GM23338 (cell line): ENCODE measurements at regions not wholly inside any gene's neighbourhood (a gene's known extent, or its start where the extent isn't known, plus 50 kb on each side); places are given as distances from the start of the nearest gene placed in this dataset.

Source experiments
- ATAC-seq: fragments of 200-7000 bp; cut with Tn5 transposase; 3 replicates; pipeline ENCODE4 v1.9.1; 2020
- DNase-seq: peaks from one replicate; pipeline ENCODE4 v3.0.0-alpha.2; 2015; ENCODE audit warnings: low spot score
- H2AFZ ChIP-seq: fragments of 200-600 bp; sonication (generic); 2 replicates; pipeline ENCODE4 v1.8.0; 2016; ENCODE audit warnings: antibody characterized with exemption, mild to moderate bottlenecking, moderate library complexity
- H3F3A ChIP-seq: fragments of 200-600 bp; sonication (generic); replicated peaks from 2 replicates; pipeline ENCODE4 v1.8.0; 2017; ENCODE audit warnings: antibody characterized with exemption, mixed run types, low read depth
- H3K27ac ChIP-seq: fragments of 200-600 bp; sonication (generic); 2 replicates; pipeline ENCODE4 v1.6.1; 2016; ENCODE audit warnings: low read depth
- H3K27me3 ChIP-seq: fragments of 200-600 bp; sonication (generic); 2 replicates; pipeline ENCODE4 v1.8.0; 2016; ENCODE audit warnings: mild to moderate bottlenecking, mixed run types, moderate library complexity; ENCODE audit not compliant: insufficient read depth
- H3K36me3 ChIP-seq: fragments of 200-600 bp; sonication (generic); 2 replicates; pipeline ENCODE4 v1.8.0; 2016; ENCODE audit warnings: mild to moderate bottlenecking; ENCODE audit not compliant: insufficient read depth
- H3K4me1 ChIP-seq: fragments of 200-600 bp; sonication (generic); 2 replicates; pipeline ENCODE4 v1.8.0; 2016; ENCODE audit warnings: mild to moderate bottlenecking, moderate library complexity; ENCODE audit not compliant: insufficient read depth
- H3K4me2 ChIP-seq: fragments of 200-600 bp; sonication (generic); 2 replicates; pipeline ENCODE4 v1.7.1; 2017; ENCODE audit warnings: mixed run types
- H3K4me3 ChIP-seq: fragments of 200-600 bp; sonication (generic); 2 replicates; pipeline ENCODE4 v1.6.1; 2016; ENCODE audit warnings: mixed run types
- H3K79me2 ChIP-seq: fragments of 200-600 bp; sonication (generic); replicated peaks from 2 replicates; pipeline ENCODE4 v1.8.0; 2017; ENCODE audit warnings: mild to moderate bottlenecking; ENCODE audit not compliant: insufficient read depth
- H3K9me2 ChIP-seq: fragments of 200-600 bp; sonication (generic); 2 replicates; pipeline ENCODE4 v1.8.0; 2017; ENCODE audit not compliant: insufficient read depth
- H4K20me1 ChIP-seq: fragments of 200-600 bp; sonication (generic); replicated peaks from 2 replicates; pipeline ENCODE4 v1.8.0; 2017; ENCODE audit warnings: mild to moderate bottlenecking; ENCODE audit not compliant: insufficient read depth
- H3K27ac Mint-ChIP-seq: 2 replicates; pipeline ENCODE4 v1.8.0; 2020; ENCODE audit warnings: inconsistent platforms, mild to moderate bottlenecking, moderate library complexity, mixed read lengths
- H3K27me3 Mint-ChIP-seq: 3 replicates; pipeline ENCODE4 v1.8.0; 2022; ENCODE audit warnings: low read depth, mild to moderate bottlenecking, moderate library complexity, mixed read lengths, inconsistent platforms; ENCODE audit not compliant: insufficient read depth, poor library complexity
- H3K36me3 Mint-ChIP-seq: 3 replicates; pipeline ENCODE4 v1.8.0; 2021; ENCODE audit warnings: low read depth, mild to moderate bottlenecking, inconsistent platforms, moderate library complexity, mixed read lengths
- H3K4me1 Mint-ChIP-seq: 3 replicates; pipeline ENCODE4 v1.8.0; 2020; ENCODE audit warnings: mild to moderate bottlenecking, inconsistent platforms, mixed read lengths
- H3K4me3 Mint-ChIP-seq: 3 replicates; pipeline ENCODE4 v1.8.0; 2021; ENCODE audit warnings: moderate library complexity, mild to moderate bottlenecking, inconsistent platforms, mixed read lengths
- H3K9me3 Mint-ChIP-seq: 3 replicates; pipeline ENCODE4 v1.8.0; 2020; ENCODE audit warnings: moderate library complexity, mild to moderate bottlenecking, inconsistent platforms, mixed read lengths
- CTCF ChIP-seq, 2 experiments: fragments of 200-600 bp in 1 of 2; sonication (generic) in 1 of 2; conservative IDR thresholded peaks; 2 replicates each; pipeline versions ENCODE4 v1.5.1 to v1.6.1; 2016 to 2017; ENCODE audit warnings: antibody characterized with exemption in 2 of 2, low read depth in 2 of 2, mild to moderate bottlenecking in 2 of 2, moderate library complexity in 1 of 2
- ETS1 ChIP-seq: IDR thresholded peaks from 2 replicates; pipeline ENCODE4 v1.6.1; 2016; ENCODE audit warnings: antibody characterized with exemption
- EZH2 ChIP-seq: fragments of 200-600 bp; sonication (generic); IDR thresholded peaks from one replicate; pipeline ENCODE4 v1.8.0; 2017; ENCODE audit warnings: antibody characterized with exemption, mild to moderate bottlenecking, low read depth; ENCODE audit not compliant: unreplicated experiment
- NANOG ChIP-seq: IDR thresholded peaks from 2 replicates; pipeline ENCODE4 v1.6.1; 2016; ENCODE audit warnings: antibody characterized with exemption, borderline replicate concordance
- POLR2AphosphoS5 ChIP-seq: IDR thresholded peaks from 2 replicates; pipeline ENCODE4 v1.6.1; 2016; ENCODE audit warnings: antibody characterized with exemption, low read depth
- REST ChIP-seq: IDR thresholded peaks from one replicate; pipeline ENCODE4 v1.6.1; 2018; ENCODE audit warnings: antibody characterized with exemption; ENCODE audit not compliant: unreplicated experiment
- STAT1 ChIP-seq: IDR thresholded peaks from one replicate; pipeline ENCODE4 v1.6.1; 2016; ENCODE audit warnings: antibody characterized with exemption; ENCODE audit not compliant: unreplicated experiment
- ZNF114 ChIP-seq: fragments of 250-450 bp; sonication (Bioruptor Pico); IDR thresholded peaks from 2 replicates; pipeline ENCODE4 v1.5.0; 2020; ENCODE audit warnings: mild to moderate bottlenecking, moderate library complexity
- ZNF331 ChIP-seq: fragments of 250-450 bp; sonication (Bioruptor Pico); IDR thresholded peaks from 2 replicates; pipeline ENCODE4 v1.5.0; 2020; ENCODE audit warnings: low read depth, mild to moderate bottlenecking, moderate library complexity
- ZNF462 ChIP-seq: fragments of 250-450 bp; sonication (Bioruptor Pico); IDR thresholded peaks from 2 replicates; pipeline ENCODE4 v1.5.0; 2020; ENCODE audit warnings: mild to moderate bottlenecking, moderate library complexity

GRCh38 chr15:47203993-47204392 is 513.3 kb upstream of the SEMA6D start:
- Histone ChIP-seq H3K4me3 (no peak overlapping the region), H3K4me1 (peaks cover 52% of the 10 kb centered on the region), H3K27me3 (no peaks in the 10 kb centered on the region), H3K79me2 (no peaks in the 10 kb centered on the region), H2AFZ (no peak overlapping the region), H3F3A (no peaks in the 10 kb centered on the region), H4K20me1 (no peaks in the 10 kb centered on the region), H3K36me3 (no peaks in the 10 kb centered on the region), H3K4me2 (peak overlapping the region; percentile 42), H3K27ac (no peak overlapping the region), H3K9me2 (peaks cover 6% of the 10 kb centered on the region; the same call in 1 of the 2 replicates)
- TF ChIP-seq ZNF462 (peak; percentile 71), EZH2 (no peak), REST (no peak), ZNF114 (CRISPR knock-in tag) (no peak), ETS1 (no peak), NANOG (peak; percentile 53; the same call in 1 of the 2 replicates), POLR2AphosphoS5 (no peak), STAT1 (no peak), CTCF (conservative IDR thresholded peaks at IDR 0.05; ENCODE audit: low read depth in 2 of 2) (no peak), ZNF331 (CRISPR knock-in tag) (no peak)
- no peaks in the 10 kb centered on the region for H3K9me3 Mint-ChIP-seq
- ATAC-seq (peak; percentile 66), DNase-seq (peak; percentile 73)
- H3K36me3 Mint-ChIP-seq = peaks cover 4% of the 10 kb centered on the region; the same call in 2 of the 3 replicates
- H3K27ac Mint-ChIP-seq = peak overlapping the region; percentile 55; the same call in 1 of the 2 replicates
- H3K27me3 Mint-ChIP-seq = peaks cover 2% of the 10 kb centered on the region
- no peak overlapping the region for H3K4me3 Mint-ChIP-seq
- H3K4me1 Mint-ChIP-seq = peaks cover 65% of the 10 kb centered on the region
